HL-60 (cell line): ENCODE measurements at regions not wholly inside any gene's neighbourhood (a gene's known extent, or its start where the extent isn't known, plus 50 kb on each side); places are given as distances from the start of the nearest gene placed in this dataset.

Experiments
- DNase-seq, 2 experiments: peaks; one replicate each; pipeline ENCODE4 v3.0.0-alpha.2; 2010 to 2020; ENCODE audit warnings: low read depth in 1 of 2, low spot score in 1 of 2
- H3K27ac ChIP-seq: fragments of 250-450 bp; sonication (Bioruptor Pico); replicated peaks from 2 replicates; pipeline ENCODE4 v1.5.1; 2020; ENCODE audit warnings: mild to moderate bottlenecking, moderate library complexity
- H3K27me3 ChIP-seq: fragments of 250-450 bp; sonication (Bioruptor Pico); 2 replicates; pipeline ENCODE4 v1.5.1; 2021; ENCODE audit warnings: mild to moderate bottlenecking, moderate library complexity; ENCODE audit not compliant: insufficient read depth, poor library complexity, severe bottlenecking
- H3K4me3 ChIP-seq: replicated peaks from 2 replicates; pipeline ENCODE4 v1.5.1; 2011; ENCODE audit warnings: mild to moderate bottlenecking, control low read depth, low read length; ENCODE audit not compliant: insufficient read depth
- GABPA ChIP-seq: IDR thresholded peaks from 2 replicates; pipeline ENCODE4 v1.6.1; 2012; ENCODE audit warnings: low read depth
- POLR2AphosphoS5 ChIP-seq: IDR thresholded peaks from 2 replicates; pipeline ENCODE4 v1.6.1; 2012; ENCODE audit warnings: low read depth
- SPI1 ChIP-seq: IDR thresholded peaks from 2 replicates; pipeline ENCODE4 v1.6.1; 2012; ENCODE audit warnings: low read depth, mild to moderate bottlenecking, borderline replicate concordance
- TF ChIP-seq, protein P1 (sequence below): IDR thresholded peaks from one replicate; pipeline ENCODE4 v1.5.1; 2011; ENCODE audit warnings: low read length, control low read depth, inconsistent platforms; ENCODE audit not compliant: insufficient read depth
- TF ChIP-seq, protein P2 (sequence below): IDR thresholded peaks from 2 replicates; pipeline ENCODE4 v1.6.1; 2012; ENCODE audit warnings: low read depth; ENCODE audit not compliant: insufficient replicate concordance

DNA sequence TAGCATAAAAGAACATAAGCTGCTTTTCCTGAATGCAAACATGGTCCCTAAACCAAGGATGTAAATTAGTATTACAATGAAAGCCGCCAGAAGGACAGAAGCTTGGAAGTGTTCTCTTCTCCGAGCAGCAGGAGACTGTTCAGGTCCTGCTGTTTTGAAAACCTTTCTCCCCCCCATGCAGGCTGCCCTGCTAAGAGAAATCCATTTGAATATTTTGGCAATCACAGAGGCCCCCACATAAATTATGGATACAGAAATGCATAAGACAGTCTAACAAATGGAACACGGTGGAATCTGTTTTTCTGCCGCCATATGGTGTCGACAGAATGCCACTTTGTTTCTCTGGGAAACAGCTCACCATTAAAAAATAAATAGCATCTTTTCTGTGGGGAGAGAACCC is 600.4 kb upstream of the KLHL29 start:
- no peak overlapping the region for H3K4me3 ChIP-seq
- no peak overlapping the region for H3K27ac ChIP-seq
- TF ChIP-seq, protein P1, sequence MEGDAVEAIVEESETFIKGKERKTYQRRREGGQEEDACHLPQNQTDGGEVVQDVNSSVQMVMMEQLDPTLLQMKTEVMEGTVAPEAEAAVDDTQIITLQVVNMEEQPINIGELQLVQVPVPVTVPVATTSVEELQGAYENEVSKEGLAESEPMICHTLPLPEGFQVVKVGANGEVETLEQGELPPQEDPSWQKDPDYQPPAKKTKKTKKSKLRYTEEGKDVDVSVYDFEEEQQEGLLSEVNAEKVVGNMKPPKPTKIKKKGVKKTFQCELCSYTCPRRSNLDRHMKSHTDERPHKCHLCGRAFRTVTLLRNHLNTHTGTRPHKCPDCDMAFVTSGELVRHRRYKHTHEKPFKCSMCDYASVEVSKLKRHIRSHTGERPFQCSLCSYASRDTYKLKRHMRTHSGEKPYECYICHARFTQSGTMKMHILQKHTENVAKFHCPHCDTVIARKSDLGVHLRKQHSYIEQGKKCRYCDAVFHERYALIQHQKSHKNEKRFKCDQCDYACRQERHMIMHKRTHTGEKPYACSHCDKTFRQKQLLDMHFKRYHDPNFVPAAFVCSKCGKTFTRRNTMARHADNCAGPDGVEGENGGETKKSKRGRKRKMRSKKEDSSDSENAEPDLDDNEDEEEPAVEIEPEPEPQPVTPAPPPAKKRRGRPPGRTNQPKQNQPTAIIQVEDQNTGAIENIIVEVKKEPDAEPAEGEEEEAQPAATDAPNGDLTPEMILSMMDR, result no peak
- TF ChIP-seq GABPA, result no peak
- no peak for TF ChIP-seq POLR2AphosphoS5
- H3K27me3 ChIP-seq, result no peaks in the 10 kb centered on the region
- no peak for DNase-seq

DNA sequence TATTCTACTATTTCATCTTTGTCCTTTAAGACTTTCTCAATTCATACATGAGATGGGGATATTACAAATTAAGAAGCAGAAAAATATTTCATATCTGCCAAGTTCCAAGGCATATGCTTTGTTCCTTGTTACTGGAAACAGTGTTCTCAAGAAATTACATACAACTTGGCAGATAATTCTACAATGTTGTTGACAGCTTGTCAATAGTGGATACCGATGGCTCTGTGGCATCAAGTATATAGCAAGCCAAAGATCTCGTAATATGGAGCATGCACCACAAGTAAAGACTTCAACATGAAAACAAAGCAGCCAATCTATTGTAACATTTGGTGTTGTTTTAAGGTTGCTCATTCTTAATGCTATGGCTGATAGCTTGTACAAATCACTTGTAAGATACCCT is 598.2 kb upstream of the KLHL29 start:
- Histone ChIP-seq H3K27ac (no peak overlapping the region), H3K4me3 (no peak overlapping the region), H3K27me3 (no peaks in the 10 kb centered on the region)
- TF ChIP-seq GABPA, result no peak
- TF ChIP-seq SPI1, result no peak
- no peak for TF ChIP-seq POLR2AphosphoS5
- TF ChIP-seq, protein P2, sequence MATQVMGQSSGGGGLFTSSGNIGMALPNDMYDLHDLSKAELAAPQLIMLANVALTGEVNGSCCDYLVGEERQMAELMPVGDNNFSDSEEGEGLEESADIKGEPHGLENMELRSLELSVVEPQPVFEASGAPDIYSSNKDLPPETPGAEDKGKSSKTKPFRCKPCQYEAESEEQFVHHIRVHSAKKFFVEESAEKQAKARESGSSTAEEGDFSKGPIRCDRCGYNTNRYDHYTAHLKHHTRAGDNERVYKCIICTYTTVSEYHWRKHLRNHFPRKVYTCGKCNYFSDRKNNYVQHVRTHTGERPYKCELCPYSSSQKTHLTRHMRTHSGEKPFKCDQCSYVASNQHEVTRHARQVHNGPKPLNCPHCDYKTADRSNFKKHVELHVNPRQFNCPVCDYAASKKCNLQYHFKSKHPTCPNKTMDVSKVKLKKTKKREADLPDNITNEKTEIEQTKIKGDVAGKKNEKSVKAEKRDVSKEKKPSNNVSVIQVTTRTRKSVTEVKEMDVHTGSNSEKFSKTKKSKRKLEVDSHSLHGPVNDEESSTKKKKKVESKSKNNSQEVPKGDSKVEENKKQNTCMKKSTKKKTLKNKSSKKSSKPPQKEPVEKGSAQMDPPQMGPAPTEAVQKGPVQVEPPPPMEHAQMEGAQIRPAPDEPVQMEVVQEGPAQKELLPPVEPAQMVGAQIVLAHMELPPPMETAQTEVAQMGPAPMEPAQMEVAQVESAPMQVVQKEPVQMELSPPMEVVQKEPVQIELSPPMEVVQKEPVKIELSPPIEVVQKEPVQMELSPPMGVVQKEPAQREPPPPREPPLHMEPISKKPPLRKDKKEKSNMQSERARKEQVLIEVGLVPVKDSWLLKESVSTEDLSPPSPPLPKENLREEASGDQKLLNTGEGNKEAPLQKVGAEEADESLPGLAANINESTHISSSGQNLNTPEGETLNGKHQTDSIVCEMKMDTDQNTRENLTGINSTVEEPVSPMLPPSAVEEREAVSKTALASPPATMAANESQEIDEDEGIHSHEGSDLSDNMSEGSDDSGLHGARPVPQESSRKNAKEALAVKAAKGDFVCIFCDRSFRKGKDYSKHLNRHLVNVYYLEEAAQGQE, result no peak
- TF ChIP-seq, protein P1, result no peak
- no peak for DNase-seq

DNA sequence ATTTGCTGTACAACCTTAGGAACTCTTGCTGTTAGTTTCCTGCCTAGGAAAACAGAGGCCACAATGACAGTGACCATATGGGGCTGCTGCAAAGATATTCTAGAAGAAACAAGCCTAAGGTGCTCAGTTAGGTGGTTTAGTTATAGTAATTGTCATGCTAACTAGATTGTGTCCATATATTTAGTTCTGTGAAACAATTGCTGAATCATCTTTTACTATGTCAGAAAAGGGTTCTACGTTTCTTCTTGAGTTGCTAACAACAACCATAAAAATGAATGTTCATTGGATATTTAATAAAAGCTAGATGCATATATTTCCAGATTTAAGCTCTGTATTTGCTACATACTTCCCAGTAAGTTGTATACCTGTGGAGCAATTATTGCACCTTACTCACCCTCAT is 597.2 kb upstream of the KLHL29 start:
- H3K27me3 ChIP-seq, result no peaks in the 10 kb centered on the region
- TF ChIP-seq, protein P2, result no peak
- TF ChIP-seq, protein P1, result no peak
- TF ChIP-seq POLR2AphosphoS5 (no peak), SPI1 (no peak), GABPA (no peak)
- no peak overlapping the region for H3K27ac ChIP-seq
- H3K4me3 ChIP-seq, result no peak overlapping the region
- no peak for DNase-seq

DNA sequence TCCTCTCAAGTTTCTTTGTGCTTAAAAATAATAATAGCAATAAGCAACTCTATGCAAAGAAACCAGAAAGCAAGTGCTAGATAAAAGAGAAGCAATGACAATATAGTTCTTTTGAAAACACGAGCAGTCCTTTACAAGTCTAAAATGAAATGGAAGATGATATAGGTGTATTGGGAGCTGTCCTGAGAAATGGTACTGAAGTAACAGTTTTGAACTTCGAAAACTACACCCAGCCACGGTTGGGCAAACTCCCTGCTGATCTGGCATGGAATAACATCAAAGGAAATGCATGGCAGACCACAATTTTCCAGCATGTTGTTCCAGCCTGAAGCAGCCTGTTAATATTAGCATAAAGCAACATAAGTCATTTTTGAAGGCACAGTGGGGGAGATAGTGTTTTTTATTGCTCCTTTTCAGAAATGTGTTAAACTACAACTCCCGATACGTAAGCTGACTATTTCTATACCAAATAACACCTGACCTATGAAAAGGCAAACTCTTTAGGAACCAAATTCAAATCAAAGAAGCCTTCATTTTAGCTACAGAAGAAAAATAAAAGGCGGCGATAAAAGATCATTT is 596.1 kb upstream of the KLHL29 start:
- no peak for DNase-seq
- TF ChIP-seq, protein P2, result peak; percentile 78
- TF ChIP-seq, protein P1, result no peak
- Histone ChIP-seq H3K27me3 (no peaks in the 10 kb centered on the region), H3K27ac (no peak overlapping the region), H3K4me3 (no peak overlapping the region)
